CD4-positive, alpha-beta T cell (primary cell): ENCODE measurements at regions not wholly inside any gene's neighbourhood (a gene's known extent, or its start where the extent isn't known, plus 50 kb on each side); places are given as distances from the start of the nearest gene placed in this dataset.
"Not testable (repeated sequence)": the region's sequence is repeated elsewhere in the genome, so short reads cannot be mapped to it uniquely, and the experiment has no call there.

Experiments used
- ATAC-seq: fragments of 200-7000 bp; cut with Tn5 transposase; one replicate; pipeline ENCODE4 v1.10.0; 2022; ENCODE audit warnings: mild to moderate bottlenecking; ENCODE audit not compliant: poor library complexity
- CTCF ChIA-PET: fragments of 350-600 bp; sonication (Branson Sonifier 250); formaldehyde crosslinking; loops from one replicate; lab custom pipeline; 2021; ENCODE audit warnings: antibody characterized with exemption, inconsistent platforms; lab: Charles Lee
- POLR2A ChIA-PET: fragments of 350-600 bp; sonication (Branson Sonifier 250); formaldehyde crosslinking; loops from one replicate; lab custom pipeline; 2021; ENCODE audit warnings: antibody characterized with exemption, inconsistent platforms; lab: Charles Lee
- DNase-seq, 14 experiments: peaks; one replicate each; pipeline ENCODE4 v3.0.0-alpha.2; 2013 to 2020; ENCODE audit warnings: mixed read lengths in 2 of 14
- H3K27ac ChIP-seq, 2 donors: one replicate each; pipeline versions ENCODE4 v1.5.1 to v1.7.0; 2013; ENCODE audit warnings: low read length in 2 of 2, low read depth in 1 of 2, mild to moderate bottlenecking in 1 of 2
- H3K27me3 ChIP-seq, 2 experiments: 1 replicate in 1 of 2; 2 replicates in 1 of 2; pipeline versions ENCODE4 v1.6.1 to v1.7.0; 2013; ENCODE audit warnings: low read length in 2 of 2, control low read depth in 1 of 2, mild to moderate bottlenecking in 1 of 2, moderate library complexity in 1 of 2; ENCODE audit not compliant: insufficient read depth in 2 of 2, control insufficient read depth in 1 of 2
- H3K36me3 ChIP-seq: one replicate; pipeline ENCODE4 v1.6.1; 2013; ENCODE audit warnings: low read length, control low read depth; ENCODE audit not compliant: insufficient read depth
- H3K4me1 ChIP-seq: one replicate; pipeline ENCODE4 v1.6.1; 2013; ENCODE audit warnings: low read length, control low read depth; ENCODE audit not compliant: insufficient read depth
- H3K4me3 ChIP-seq: one replicate; pipeline ENCODE4 v1.5.1; 2013; ENCODE audit warnings: mild to moderate bottlenecking, low read length, moderate library complexity
- H3K9me3 ChIP-seq, 2 experiments: 1 replicate in 1 of 2; 2 replicates in 1 of 2; pipeline versions ENCODE4 v1.6.1 to v1.7.0; 2013; ENCODE audit warnings: low read length in 2 of 2, mild to moderate bottlenecking in 2 of 2, control low read depth in 1 of 2, moderate library complexity in 1 of 2; ENCODE audit not compliant: control insufficient read depth in 1 of 2, insufficient read depth in 1 of 2
- H3K27ac Mint-ChIP-seq: one replicate; pipeline ENCODE4 v1.8.0; 2020; ENCODE audit warnings: mixed read lengths
- H3K27me3 Mint-ChIP-seq: one replicate; pipeline ENCODE4 v1.8.0; 2021; ENCODE audit warnings: mixed read lengths
- H3K36me3 Mint-ChIP-seq: one replicate; pipeline ENCODE4 v1.8.0; 2021; ENCODE audit warnings: low read depth, mixed read lengths
- H3K4me1 Mint-ChIP-seq: one replicate; pipeline ENCODE4 v1.8.0; 2021; ENCODE audit warnings: low read depth, mixed read lengths
- H3K4me3 Mint-ChIP-seq: one replicate; pipeline ENCODE4 v1.8.0; 2020; ENCODE audit warnings: mild to moderate bottlenecking, mixed read lengths
- H3K9me3 Mint-ChIP-seq: one replicate; pipeline ENCODE4 v1.8.0; 2020; ENCODE audit warnings: mixed read lengths
- intact Hi-C, 2 experiments: fragments of 100-400 bp; cut with DNase I in 1 of 2; cut with micrococcal nuclease in 1 of 2; formaldehyde crosslinking; loops; one replicate each; pipeline versions ENCODE4 v1.15.1 to v1.9.0; 2023 to 2025; cut with DNase I, micrococcal nuclease
- TF ChIP-seq, protein P1 (sequence below): fragments of 200-600 bp; IDR thresholded peaks from one replicate; pipeline ENCODE4 v1.8.0; 2022; ENCODE audit warnings: antibody characterized with exemption, mild to moderate bottlenecking

DNA sequence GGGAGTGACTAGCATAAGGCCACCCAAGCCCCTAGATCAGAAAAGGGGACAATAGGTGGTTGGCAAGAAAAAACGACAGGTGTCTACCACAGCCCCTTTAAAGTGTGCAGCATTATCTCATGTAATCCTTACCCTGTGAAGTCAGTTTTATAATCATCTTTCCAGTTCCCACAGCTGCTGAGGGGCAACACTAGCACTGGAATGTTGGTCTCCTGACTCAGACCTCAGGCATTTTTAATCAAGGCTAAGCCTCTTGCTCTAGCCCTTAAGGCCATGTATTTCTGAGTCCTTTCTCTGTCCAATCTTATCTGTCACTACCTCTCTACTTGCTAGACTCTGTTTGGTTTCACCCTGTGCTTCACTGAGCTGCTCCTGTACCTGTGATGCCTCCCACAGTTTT lies 171.7 kb downstream of the TLE3 start:
- TF ChIP-seq, protein P1, sequence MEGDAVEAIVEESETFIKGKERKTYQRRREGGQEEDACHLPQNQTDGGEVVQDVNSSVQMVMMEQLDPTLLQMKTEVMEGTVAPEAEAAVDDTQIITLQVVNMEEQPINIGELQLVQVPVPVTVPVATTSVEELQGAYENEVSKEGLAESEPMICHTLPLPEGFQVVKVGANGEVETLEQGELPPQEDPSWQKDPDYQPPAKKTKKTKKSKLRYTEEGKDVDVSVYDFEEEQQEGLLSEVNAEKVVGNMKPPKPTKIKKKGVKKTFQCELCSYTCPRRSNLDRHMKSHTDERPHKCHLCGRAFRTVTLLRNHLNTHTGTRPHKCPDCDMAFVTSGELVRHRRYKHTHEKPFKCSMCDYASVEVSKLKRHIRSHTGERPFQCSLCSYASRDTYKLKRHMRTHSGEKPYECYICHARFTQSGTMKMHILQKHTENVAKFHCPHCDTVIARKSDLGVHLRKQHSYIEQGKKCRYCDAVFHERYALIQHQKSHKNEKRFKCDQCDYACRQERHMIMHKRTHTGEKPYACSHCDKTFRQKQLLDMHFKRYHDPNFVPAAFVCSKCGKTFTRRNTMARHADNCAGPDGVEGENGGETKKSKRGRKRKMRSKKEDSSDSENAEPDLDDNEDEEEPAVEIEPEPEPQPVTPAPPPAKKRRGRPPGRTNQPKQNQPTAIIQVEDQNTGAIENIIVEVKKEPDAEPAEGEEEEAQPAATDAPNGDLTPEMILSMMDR = no peak
- H3K4me3 Mint-ChIP-seq = no peak overlapping the region
- Histone ChIP-seq H3K27me3 (no peaks in the 10 kb centered on the region), H3K27ac (no peak overlapping the region), H3K36me3 (no peaks in the 10 kb centered on the region), H3K9me3 (peaks cover 0 to 9% of the 10 kb centered on the region in 2 experiments), H3K4me3 (no peak overlapping the region), H3K4me1 (no peaks in the 10 kb centered on the region)
- ChIA-PET CTCF (no interaction called here), POLR2A (no interaction called here)
- no peak overlapping the region for H3K27ac Mint-ChIP-seq
- no peaks in the 10 kb centered on the region for H3K36me3 Mint-ChIP-seq
- peaks cover 4% of the 10 kb centered on the region for H3K9me3 Mint-ChIP-seq
- intact Hi-C loops = no loop called here
- no peak for DNase-seq
- peaks cover 2% of the 10 kb centered on the region for H3K27me3 Mint-ChIP-seq
- no peaks in the 10 kb centered on the region for H3K4me1 Mint-ChIP-seq
- ATAC-seq = no peak

DNA sequence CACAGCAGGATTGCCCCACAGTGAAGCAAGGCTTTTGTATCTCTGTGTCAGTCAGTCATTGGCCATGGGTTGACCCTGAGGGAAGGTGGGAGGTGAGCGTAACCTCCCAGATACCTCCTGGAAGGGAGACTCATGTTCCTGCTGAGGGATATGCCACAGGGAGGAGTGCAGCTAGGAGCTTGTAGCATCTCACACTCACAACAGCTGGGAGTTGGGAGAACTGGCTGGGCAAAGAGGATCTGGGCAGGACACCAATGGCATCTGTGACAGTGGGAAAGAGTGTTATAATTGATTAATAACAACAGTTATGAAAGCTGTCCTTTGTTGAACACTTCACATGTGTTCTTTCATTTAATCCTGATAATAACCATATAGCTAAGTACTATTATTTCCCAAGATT lies 171.0 kb downstream of the TLE3 start:
- Histone ChIP-seq H3K27me3 (no peaks in the 10 kb centered on the region), H3K27ac (no peak overlapping the region), H3K9me3 (peaks cover 0 to 9% of the 10 kb centered on the region in 2 experiments), H3K36me3 (no peaks in the 10 kb centered on the region), H3K4me3 (no peak overlapping the region), H3K4me1 (no peaks in the 10 kb centered on the region)
- no peak overlapping the region for H3K4me3 Mint-ChIP-seq
- H3K27me3 Mint-ChIP-seq = peaks cover 7% of the 10 kb centered on the region
- intact Hi-C loops = no loop called here
- H3K27ac Mint-ChIP-seq = no peak overlapping the region
- ATAC-seq (no peak), DNase-seq (no peak)
- POLR2A ChIA-PET = no interaction called here
- no peaks in the 10 kb centered on the region for H3K4me1 Mint-ChIP-seq
- peaks cover 4% of the 10 kb centered on the region for H3K9me3 Mint-ChIP-seq
- CTCF ChIA-PET = no interaction called here
- TF ChIP-seq, protein P1 = no peak
- no peaks in the 10 kb centered on the region for H3K36me3 Mint-ChIP-seq

DNA sequence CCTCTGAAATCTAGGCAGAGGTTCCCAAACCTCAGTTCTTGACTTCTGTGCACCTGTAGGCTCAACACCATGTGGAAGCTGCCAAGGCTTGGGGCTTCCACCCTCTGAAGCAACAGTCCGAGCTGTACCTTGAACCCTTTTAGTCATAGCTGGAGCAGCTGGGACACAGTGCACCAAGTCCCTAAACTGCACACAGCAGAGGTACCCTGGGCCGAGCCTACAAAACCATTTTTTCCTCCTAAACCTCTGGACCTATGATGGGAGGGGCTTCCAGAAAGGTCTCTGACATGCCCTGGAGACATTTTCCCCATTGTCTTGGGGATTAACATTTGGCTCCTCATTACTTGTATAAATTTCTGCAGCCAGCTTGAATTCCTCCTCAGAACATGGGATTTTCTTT lies 168.8 kb downstream of the TLE3 start:
- H3K27me3 Mint-ChIP-seq, CTCF ChIA-PET, H3K27me3 ChIP-seq, H3K4me3 ChIP-seq, POLR2A ChIA-PET, H3K9me3 Mint-ChIP-seq, H3K9me3 ChIP-seq, H3K27ac Mint-ChIP-seq, H3K27ac ChIP-seq, H3K4me1 ChIP-seq, DNase-seq, H3K36me3 ChIP-seq, H3K4me1 Mint-ChIP-seq, intact Hi-C loops, H3K4me3 Mint-ChIP-seq, H3K36me3 Mint-ChIP-seq, ATAC-seq: not testable (repeated sequence)

DNA sequence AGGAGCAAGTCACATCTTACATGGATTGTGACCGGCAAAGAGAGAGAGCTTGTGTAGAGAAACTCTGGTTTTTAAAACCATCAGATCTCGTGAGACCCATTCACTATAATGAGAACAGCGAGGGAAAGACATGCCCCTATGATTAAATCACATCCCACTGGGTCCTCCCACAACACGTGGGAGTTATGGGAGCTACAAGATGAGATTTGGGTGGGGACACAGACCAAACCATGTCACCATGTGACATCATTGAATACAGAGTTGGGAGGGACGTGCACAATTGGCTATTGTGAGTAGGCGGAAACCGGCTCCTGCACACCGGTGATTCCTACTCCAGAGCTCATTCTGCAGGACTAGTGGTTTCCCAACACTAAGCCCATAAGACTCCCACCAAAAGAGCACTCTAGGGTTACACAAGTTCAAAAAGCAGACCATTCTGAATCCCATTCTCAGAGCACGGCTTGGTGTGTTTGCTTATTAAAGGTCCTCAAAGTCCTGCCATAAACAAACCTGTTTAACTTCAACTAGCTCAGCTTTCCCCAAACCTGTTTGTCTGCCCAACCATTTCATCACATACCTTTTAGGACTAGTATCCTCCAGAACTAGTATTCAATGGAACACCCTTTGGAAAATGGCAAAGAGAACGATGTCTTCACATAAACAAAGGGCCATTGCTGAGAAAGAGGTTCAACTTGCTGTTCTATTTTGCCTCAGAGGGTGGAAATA lies 167.6 kb downstream of the TLE3 start:
- peaks cover 2% of the 10 kb centered on the region for H3K9me3 Mint-ChIP-seq
- intact Hi-C loops = no loop called here
- no peaks in the 10 kb centered on the region for H3K36me3 Mint-ChIP-seq
- ChIA-PET POLR2A (interaction anchor here (0.6 kb wide), 1 partner anchor 955 kb away, joined by 3 read pairs; no protein-coding TSS in a partner anchor), CTCF (interaction anchor here (0.9 kb wide), 1 partner anchor 9 kb away, joined by 3 read pairs; no protein-coding TSS in a partner anchor)
- H3K9me3 ChIP-seq = no peaks in the 10 kb centered on the region
- no peak overlapping the region for H3K27ac ChIP-seq
- no peak overlapping the region for H3K4me3 Mint-ChIP-seq
- H3K4me1 Mint-ChIP-seq = no peaks in the 10 kb centered on the region
- DNase-seq = no peak
- TF ChIP-seq, protein P1 = no peak
- H3K27me3 Mint-ChIP-seq = peaks cover 7% of the 10 kb centered on the region
- H3K4me3 ChIP-seq = no peak overlapping the region
- H3K27ac Mint-ChIP-seq = no peak overlapping the region
- H3K27me3 ChIP-seq = peaks cover 0 to 5% of the 10 kb centered on the region in 2 experiments
- H3K36me3 ChIP-seq = no peaks in the 10 kb centered on the region
- ATAC-seq = no peak
- H3K4me1 ChIP-seq = no peaks in the 10 kb centered on the region
